SJCRH30 (cell line): ENCODE measurements at regions not wholly inside any gene's neighbourhood (a gene's known extent, or its start where the extent isn't known, plus 50 kb on each side); places are given as distances from the start of the nearest gene placed in this dataset.

Source experiments
- DNase-seq, 2 experiments: peaks; one replicate each; pipeline ENCODE4 v3.0.0-alpha.2; 2015 to 2020
- H3K27ac ChIP-seq: fragments of 250-450 bp; sonication (Bioruptor Pico); 2 replicates; pipeline ENCODE4 v1.5.1; 2020; ENCODE audit warnings: mild to moderate bottlenecking, moderate library complexity
- H3K27me3 ChIP-seq: fragments of 250-450 bp; sonication (Bioruptor Pico); 2 replicates; pipeline ENCODE4 v1.5.1; 2020; ENCODE audit warnings: mild to moderate bottlenecking, moderate library complexity
- H3K36me3 ChIP-seq: fragments of 250-450 bp; sonication (Bioruptor Pico); 2 replicates; pipeline ENCODE4 v1.5.1; 2020; ENCODE audit warnings: mild to moderate bottlenecking, moderate library complexity
- H3K4me1 ChIP-seq: fragments of 250-450 bp; sonication (Bioruptor Pico); 2 replicates; pipeline ENCODE4 v1.5.1; 2020; ENCODE audit warnings: mild to moderate bottlenecking, moderate library complexity
- H3K4me3 ChIP-seq: fragments of 250-450 bp; sonication (Bioruptor Pico); 2 replicates; pipeline ENCODE4 v1.5.1; 2020; ENCODE audit warnings: mild to moderate bottlenecking, moderate library complexity
- H3K9me3 ChIP-seq: fragments of 250-450 bp; sonication (Bioruptor Pico); replicated peaks from 2 replicates; pipeline ENCODE4 v1.5.1; 2020; ENCODE audit warnings: mild to moderate bottlenecking, moderate library complexity

- Histone ChIP-seq H3K27me3 (no peaks in the 10 kb centered on the region), H3K4me3 (no peak overlapping the region), H3K36me3 (no peaks in the 10 kb centered on the region), H3K4me1 (no peaks in the 10 kb centered on the region), H3K9me3 (no peaks in the 10 kb centered on the region), H3K27ac (no peak overlapping the region)
- peak in 1 of 2 experiments; percentile 30 for DNase-seq
Measured at GRCh38 chr1:112040891-112041740, 51.6 kb upstream of the KCND3 start.

- Histone ChIP-seq H3K4me1 (no peaks in the 10 kb centered on the region), H3K27ac (no peak overlapping the region), H3K27me3 (no peaks in the 10 kb centered on the region), H3K36me3 (no peaks in the 10 kb centered on the region), H3K4me3 (no peak overlapping the region), H3K9me3 (no peaks in the 10 kb centered on the region)
- DNase-seq = no peak
Measured at GRCh38 chr1:112043901-112044300, 54.4 kb upstream of the KCND3 start.

GRCh38 chr1:112044745-112045144 lies 55.3 kb upstream of the KCND3 start:
- no peak overlapping the region for H3K4me3 ChIP-seq
- no peaks in the 10 kb centered on the region for H3K9me3 ChIP-seq
- no peaks in the 10 kb centered on the region for H3K4me1 ChIP-seq
- no peak for DNase-seq
- H3K27ac ChIP-seq = no peak overlapping the region
- H3K36me3 ChIP-seq = no peaks in the 10 kb centered on the region
- no peaks in the 10 kb centered on the region for H3K27me3 ChIP-seq

DNA sequence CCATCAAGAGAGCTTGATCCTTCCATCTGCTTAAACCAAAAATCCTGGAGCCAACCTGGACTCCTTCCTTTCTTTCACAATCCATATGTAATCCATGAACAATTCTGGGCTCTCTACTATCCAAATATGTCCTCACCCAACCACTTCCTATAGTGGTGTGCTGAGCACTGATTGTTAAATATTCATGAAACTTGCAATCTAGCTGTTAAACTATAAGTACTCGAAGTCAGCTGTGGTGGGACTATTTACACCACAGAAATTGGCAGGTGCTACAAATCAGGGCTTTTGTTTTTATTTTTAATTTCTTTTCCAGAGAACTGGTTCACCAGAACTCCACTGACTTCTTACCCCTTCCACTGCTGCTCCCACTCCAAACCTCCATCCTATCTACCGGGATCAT lies 57.2 kb upstream of the KCND3 start:
- DNase-seq = no peak
- no peak overlapping the region for H3K4me3 ChIP-seq

DNA sequence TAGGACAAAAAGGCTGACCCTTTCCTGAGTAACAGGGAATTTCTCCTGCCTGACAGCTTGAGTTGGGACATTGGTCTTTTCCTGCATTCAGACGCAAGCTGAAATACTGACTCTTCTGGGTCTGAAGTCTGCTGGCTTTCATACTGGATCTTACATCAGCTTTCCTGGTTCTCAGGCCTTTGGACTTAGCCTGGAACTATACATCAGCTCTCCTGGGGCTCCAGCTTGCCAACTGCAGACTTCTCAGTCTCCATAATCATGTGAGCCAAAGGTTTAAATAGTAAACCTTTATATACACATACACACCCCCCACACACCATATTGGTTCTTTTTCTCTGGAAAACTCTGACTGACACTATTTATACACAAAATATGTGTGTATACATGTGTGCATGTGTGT lies 59.0 kb upstream of the KCND3 start:
- no peaks in the 10 kb centered on the region for H3K36me3 ChIP-seq
- H3K9me3 ChIP-seq = no peaks in the 10 kb centered on the region
- H3K4me1 ChIP-seq = no peaks in the 10 kb centered on the region
- H3K4me3 ChIP-seq = no peak overlapping the region
- 0 out of 2 replicates have a peak, but pooled peaks cover 4% of the 10 kb centered on the region for H3K27me3 ChIP-seq
- H3K27ac ChIP-seq = no peak overlapping the region
- no peak for DNase-seq

More for the DNA sequence above, 57.2 kb upstream of the KCND3 start:
- H3K27me3 ChIP-seq = 0 out of 2 replicates have a peak, but pooled peaks cover 4% of the 10 kb centered on the region
- no peaks in the 10 kb centered on the region for H3K9me3 ChIP-seq
- no peak overlapping the region for H3K27ac ChIP-seq
- no peaks in the 10 kb centered on the region for H3K36me3 ChIP-seq
- H3K4me1 ChIP-seq = no peaks in the 10 kb centered on the region

DNA sequence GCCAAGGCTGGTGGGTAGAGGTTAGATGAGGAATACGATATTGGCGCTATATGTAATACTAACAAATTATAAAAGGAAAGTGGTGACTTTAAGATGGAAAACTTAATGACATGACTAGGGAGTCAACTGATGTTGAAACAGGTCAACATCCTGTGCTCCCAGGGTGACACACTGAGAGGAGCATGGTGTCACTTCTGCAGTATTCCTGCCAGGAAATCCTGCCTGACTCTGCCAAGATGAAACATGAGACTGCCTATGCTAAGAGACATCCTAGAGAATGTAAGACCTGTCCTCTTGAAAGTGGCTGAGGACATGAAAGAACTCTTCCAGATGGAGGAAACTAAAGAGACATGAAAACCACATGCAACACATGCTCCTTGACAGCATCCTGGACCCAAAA lies 65.0 kb upstream of the KCND3 start:
- Histone ChIP-seq H3K27ac (no peak overlapping the region), H3K9me3 (no peaks in the 10 kb centered on the region), H3K36me3 (no peaks in the 10 kb centered on the region), H3K27me3 (peaks cover 7% of the 10 kb centered on the region; the same call in 1 of the 2 replicates), H3K4me1 (no peaks in the 10 kb centered on the region), H3K4me3 (no peak overlapping the region)
- DNase-seq = no peak

- Histone ChIP-seq H3K4me3 (no peak overlapping the region), H3K36me3 (no peaks in the 10 kb centered on the region), H3K9me3 (no peaks in the 10 kb centered on the region), H3K4me1 (no peaks in the 10 kb centered on the region), H3K27ac (no peak overlapping the region), H3K27me3 (peaks cover 5% of the 10 kb centered on the region; the same call in 1 of the 2 replicates)
- no peak for DNase-seq
Measured at GRCh38 chr1:112056354-112056753, 66.9 kb upstream of the KCND3 start.

DNA sequence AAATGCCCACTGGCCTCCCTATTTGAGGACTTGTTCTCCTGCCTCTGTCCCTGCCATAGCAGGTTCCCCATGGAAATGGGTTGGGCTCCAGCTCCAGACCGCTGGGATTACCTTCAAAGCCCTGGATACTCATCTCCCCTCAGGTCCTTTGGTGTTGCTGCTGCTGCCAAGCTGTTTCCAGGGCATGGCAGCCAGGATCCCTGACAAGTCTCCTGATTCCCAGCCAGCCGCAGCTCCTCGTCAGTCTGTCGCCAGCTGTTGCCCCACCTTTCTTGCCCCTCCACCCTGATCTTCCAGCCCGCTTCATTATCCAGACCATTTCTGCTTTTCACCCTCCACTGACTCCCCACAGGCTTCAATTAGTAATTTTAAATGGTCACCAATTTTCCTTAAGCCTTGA lies 68.3 kb upstream of the KCND3 start:
- Histone ChIP-seq H3K27ac (no peak overlapping the region), H3K27me3 (peaks cover 3% of the 10 kb centered on the region; the same call in 1 of the 2 replicates), H3K4me3 (no peak overlapping the region), H3K36me3 (no peaks in the 10 kb centered on the region), H3K4me1 (no peaks in the 10 kb centered on the region), H3K9me3 (no peaks in the 10 kb centered on the region)
- no peak for DNase-seq

- H3K36me3 ChIP-seq = no peaks in the 10 kb centered on the region
- no peaks in the 10 kb centered on the region for H3K9me3 ChIP-seq
- no peak for DNase-seq
- peaks cover 3% of the 10 kb centered on the region; the same call in 1 of the 2 replicates for H3K27me3 ChIP-seq
- no peak overlapping the region for H3K27ac ChIP-seq
- H3K4me3 ChIP-seq = no peak overlapping the region
- no peaks in the 10 kb centered on the region for H3K4me1 ChIP-seq
Measured at GRCh38 chr1:112058815-112059450, 69.5 kb upstream of the KCND3 start.

DNA sequence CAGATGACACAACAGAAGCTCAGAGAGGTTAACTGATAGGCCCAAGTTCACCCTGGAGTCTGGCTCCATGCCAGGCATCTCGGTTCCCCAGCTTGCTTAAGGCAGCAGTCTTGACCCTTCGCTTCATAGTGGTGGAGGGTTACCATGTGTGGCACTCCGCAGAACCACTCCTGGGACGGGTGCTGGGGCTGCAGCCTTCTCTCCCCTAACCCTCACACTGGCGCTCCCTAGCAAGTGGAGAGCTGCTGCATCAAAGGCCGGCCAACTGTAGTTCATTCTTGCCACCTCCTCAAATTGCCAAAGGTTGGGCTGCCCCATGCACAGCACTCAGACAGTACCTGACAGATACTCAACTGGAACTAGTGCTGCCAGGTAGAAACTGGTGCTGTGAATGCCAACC lies 70.2 kb upstream of the KCND3 start:
- Histone ChIP-seq H3K27ac (no peak overlapping the region), H3K27me3 (peaks cover 3% of the 10 kb centered on the region; the same call in 1 of the 2 replicates), H3K4me1 (no peaks in the 10 kb centered on the region), H3K36me3 (no peaks in the 10 kb centered on the region), H3K4me3 (no peak overlapping the region), H3K9me3 (no peaks in the 10 kb centered on the region)
- DNase-seq = no peak

DNA sequence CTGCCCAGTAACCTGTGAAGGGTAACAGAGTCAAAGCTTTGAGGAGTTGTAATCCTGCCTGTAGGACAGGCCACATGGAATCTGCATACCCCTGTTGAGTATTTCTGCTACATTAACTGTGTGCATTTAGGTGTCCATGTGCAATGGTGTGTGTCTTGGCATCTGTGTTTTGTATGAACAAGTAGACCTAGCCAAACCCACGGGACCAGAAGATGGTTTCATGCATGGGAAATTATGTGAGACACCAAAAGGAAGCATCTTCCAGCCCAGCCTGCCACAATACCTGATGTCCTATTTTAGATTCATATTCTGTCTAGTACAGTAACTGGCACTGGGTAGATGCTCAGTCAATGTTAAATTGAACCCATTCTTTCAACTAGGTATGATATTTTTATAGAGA lies 70.8 kb upstream of the KCND3 start:
- peaks cover 3% of the 10 kb centered on the region; the same call in 1 of the 2 replicates for H3K27me3 ChIP-seq
- no peak for DNase-seq
- H3K36me3 ChIP-seq = no peaks in the 10 kb centered on the region
- no peak overlapping the region for H3K27ac ChIP-seq
- no peaks in the 10 kb centered on the region for H3K4me1 ChIP-seq
- no peaks in the 10 kb centered on the region for H3K9me3 ChIP-seq
- no peak overlapping the region for H3K4me3 ChIP-seq

DNA sequence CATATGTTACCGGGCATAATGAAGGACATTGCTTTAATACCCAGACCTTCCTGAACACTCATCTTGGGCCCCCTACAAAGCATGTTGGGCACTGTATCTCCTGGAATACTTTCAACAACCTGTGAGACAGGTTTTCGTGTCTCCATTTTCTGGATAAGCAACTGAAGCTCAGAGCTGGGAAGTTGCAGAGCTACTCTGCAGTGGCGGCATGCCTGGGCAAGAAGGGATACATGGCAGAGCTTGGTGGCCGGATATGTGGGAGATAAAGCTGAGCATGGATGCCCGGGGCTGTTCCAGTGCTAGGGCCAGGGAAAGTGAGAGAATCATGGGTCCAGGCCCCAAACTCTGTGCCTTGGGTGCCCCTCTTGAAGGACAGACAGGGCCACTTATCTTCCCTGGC lies 71.6 kb upstream of the KCND3 start:
- Histone ChIP-seq H3K4me3 (no peak overlapping the region), H3K27ac (no peak overlapping the region), H3K9me3 (no peaks in the 10 kb centered on the region), H3K27me3 (no peaks in the 10 kb centered on the region), H3K4me1 (no peaks in the 10 kb centered on the region), H3K36me3 (no peaks in the 10 kb centered on the region)
- DNase-seq = no peak

DNA sequence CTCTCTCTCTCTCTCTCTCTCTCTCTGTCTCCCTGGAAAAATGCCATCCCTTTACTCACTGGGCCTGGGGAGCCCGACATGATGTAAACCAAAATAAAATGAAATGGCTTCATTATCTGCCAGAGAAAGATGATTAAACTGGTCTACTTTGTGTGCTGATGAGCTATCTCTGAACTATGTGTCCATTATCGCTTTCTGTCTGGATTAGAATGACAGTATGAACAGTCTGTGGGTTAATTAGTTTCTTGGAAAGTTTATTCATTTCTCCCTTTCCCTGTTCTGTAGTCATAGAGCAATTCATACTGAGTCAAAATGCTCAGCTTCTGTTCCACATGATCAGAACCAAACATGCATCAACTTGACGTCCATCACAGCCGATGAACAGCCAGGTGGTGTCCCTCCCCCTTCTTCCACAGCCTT lies 72.4 kb upstream of the KCND3 start:
- Histone ChIP-seq H3K4me1 (no peaks in the 10 kb centered on the region), H3K27me3 (no peaks in the 10 kb centered on the region; the same call in 1 of the 2 replicates), H3K9me3 (no peaks in the 10 kb centered on the region), H3K4me3 (no peak overlapping the region), H3K27ac (no peak overlapping the region), H3K36me3 (no peaks in the 10 kb centered on the region)
- no peak for DNase-seq

DNA sequence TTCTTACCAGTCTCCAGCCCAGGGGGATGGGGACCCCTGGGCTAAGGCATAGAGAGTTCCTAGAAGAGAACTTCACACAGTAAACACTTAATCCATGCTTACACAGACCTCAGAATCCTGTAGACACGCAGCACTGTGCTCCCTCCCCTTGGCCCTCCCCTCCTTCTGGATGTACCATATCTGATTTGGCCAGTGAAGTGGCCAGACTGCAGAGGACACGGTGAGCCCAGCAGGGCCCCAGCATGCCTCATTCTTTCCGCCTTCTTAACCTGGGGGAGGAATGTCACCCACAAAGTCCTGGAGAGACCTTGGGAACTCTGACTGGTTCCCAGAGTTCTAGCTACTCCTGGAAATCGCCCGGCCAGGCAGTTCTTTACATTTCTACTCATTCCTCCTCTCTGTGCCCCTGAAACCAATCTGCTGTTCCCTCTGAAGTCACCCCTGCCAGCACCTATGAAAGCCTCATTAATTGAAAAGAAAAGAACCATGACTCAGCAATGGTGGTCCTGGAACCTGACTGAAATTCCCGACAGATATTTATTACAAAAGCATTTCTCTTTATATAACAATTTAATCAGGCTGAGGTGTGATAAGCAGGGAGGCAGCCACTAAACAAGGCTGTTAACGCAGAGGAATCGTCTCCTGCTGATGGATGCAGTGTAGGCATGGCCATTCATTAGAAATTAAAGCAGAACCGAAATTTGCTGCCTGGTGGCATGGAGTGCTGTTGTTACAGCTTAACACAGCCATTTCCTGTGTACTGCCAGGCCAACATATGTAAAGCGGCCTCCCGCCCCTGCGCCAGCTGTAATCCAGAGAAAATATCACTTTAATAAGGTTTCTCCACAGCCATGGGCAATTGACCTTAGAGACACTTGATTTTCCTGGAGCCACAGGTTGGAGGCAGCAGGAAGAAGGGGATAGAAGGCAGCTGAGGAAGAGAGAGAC lies 74.6 kb upstream of the KCND3 start:
- Histone ChIP-seq H3K9me3 (no peaks in the 10 kb centered on the region), H3K27ac (no peak overlapping the region), H3K36me3 (no peaks in the 10 kb centered on the region), H3K4me1 (no peaks in the 10 kb centered on the region), H3K27me3 (no peaks in the 10 kb centered on the region; the same call in 1 of the 2 replicates), H3K4me3 (no peak overlapping the region)
- DNase-seq = no peak
